Calu3 (cell line): ENCODE measurements at regions not wholly inside any gene's neighbourhood (a gene's known extent, or its start where the extent isn't known, plus 50 kb on each side); places are given as distances from the start of the nearest gene placed in this dataset.

ENCODE experiments used
- BruUV-seq: library from RNA; stranded (reverse); fragments of 400-500 nt; replicated peaks from 2 replicates; lab custom pipeline; 2021; lab: Mats Ljungman, UMichigan
- CTCF ChIA-PET: fragments of 300-600 bp; sonication (Branson Sonifier 250); formaldehyde crosslinking; loops from one replicate; lab custom pipeline; 2022; ENCODE audit warnings: antibody characterized with exemption; lab: Charles Lee
- DNase-seq: peaks from one replicate; pipeline ENCODE4 v3.0.0; 2022
- H3K27ac Mint-ChIP-seq: one replicate; pipeline ENCODE4 v1.8.0; 2022; ENCODE audit warnings: mixed read lengths; ENCODE audit not compliant: unreplicated experiment
- H3K27me3 Mint-ChIP-seq: one replicate; pipeline ENCODE4 v1.8.0; 2022; ENCODE audit warnings: mixed read lengths; ENCODE audit not compliant: unreplicated experiment
- H3K36me3 Mint-ChIP-seq: one replicate; pipeline ENCODE4 v1.8.0; 2022; ENCODE audit warnings: mild to moderate bottlenecking, moderate library complexity, mixed read lengths; ENCODE audit not compliant: insufficient read depth, unreplicated experiment
- H3K4me1 Mint-ChIP-seq: one replicate; pipeline ENCODE4 v1.8.0; 2022; ENCODE audit warnings: mild to moderate bottlenecking, low read depth, mixed read lengths; ENCODE audit not compliant: unreplicated experiment
- H3K4me3 Mint-ChIP-seq: one replicate; pipeline ENCODE4 v1.8.0; 2022; ENCODE audit warnings: mild to moderate bottlenecking, low read depth, moderate library complexity, mixed read lengths; ENCODE audit not compliant: unreplicated experiment
- H3K9me3 Mint-ChIP-seq: one replicate; pipeline ENCODE4 v1.8.0; 2022; ENCODE audit warnings: low read depth, mixed read lengths; ENCODE audit not compliant: unreplicated experiment
- CTCF ChIP-seq: fragments of 200-600 bp; IDR thresholded peaks from one replicate; pipeline ENCODE4 v1.8.0; 2022; ENCODE audit warnings: antibody characterized with exemption; ENCODE audit not compliant: unreplicated experiment
- intact Hi-C: fragments of 100-400 bp; cut with micrococcal nuclease; formaldehyde crosslinking; loops from one replicate; pipeline ENCODE4 v1.10.0; 2022; ENCODE audit not compliant: unreplicated experiment

GRCh38 chr11:27214713-27215112, 148.3 kb downstream of the CCDC34 start:
- TF ChIP-seq CTCF = no peak
- Mint-ChIP-seq H3K4me1 (peaks cover 64% of the 10 kb centered on the region), H3K4me3 (no peak overlapping the region), H3K27ac (no peak overlapping the region), H3K27me3 (no peaks in the 10 kb centered on the region), H3K9me3 (peaks cover 5% of the 10 kb centered on the region), H3K36me3 (no peaks in the 10 kb centered on the region)
- no peak for DNase-seq
- CTCF ChIA-PET = interaction anchor here (1.8 kb wide), 1 partner anchor 82 kb away, joined by 6 read pairs; no protein-coding TSS in a partner anchor
- intact Hi-C loops = no loop called here
- no TSS peak for BruUV-seq

GRCh38 chr11:27213232-27213660, 149.8 kb downstream of the CCDC34 start:
- no peaks in the 10 kb centered on the region for H3K27me3 Mint-ChIP-seq
- no TSS peak for BruUV-seq
- peak overlapping the region; percentile 74 for H3K27ac Mint-ChIP-seq
- peak overlapping the region; percentile 11 for H3K4me3 Mint-ChIP-seq
- no peak for TF ChIP-seq CTCF
- intact Hi-C loops = no loop called here
- CTCF ChIA-PET = interaction anchor here (0.8 to 1.8 kb wide), 3 partner anchors 12 to 485 kb away, joined by 3 to 6 read pairs (median 4); no protein-coding TSS in a partner anchor
- peaks cover 5% of the 10 kb centered on the region for H3K9me3 Mint-ChIP-seq
- H3K4me1 Mint-ChIP-seq = peaks cover 67% of the 10 kb centered on the region
- H3K36me3 Mint-ChIP-seq = no peaks in the 10 kb centered on the region
- peak; percentile 22 for DNase-seq

GRCh38 chr11:27212248-27212780, 150.7 kb downstream of the CCDC34 start:
- BruUV-seq = no TSS peak
- no peak for TF ChIP-seq CTCF
- CTCF ChIA-PET = no interaction called here
- H3K36me3 Mint-ChIP-seq = no peaks in the 10 kb centered on the region
- H3K4me1 Mint-ChIP-seq = peaks cover 76% of the 10 kb centered on the region
- peaks cover 9% of the 10 kb centered on the region for H3K9me3 Mint-ChIP-seq
- no peaks in the 10 kb centered on the region for H3K27me3 Mint-ChIP-seq
- peak overlapping the region; percentile 74 for H3K27ac Mint-ChIP-seq
- no peak for DNase-seq
- H3K4me3 Mint-ChIP-seq = no peak overlapping the region
- intact Hi-C loops = no loop called here

- CTCF ChIA-PET = no interaction called here
- intact Hi-C loops = no loop called here
- BruUV-seq = no TSS peak
- DNase-seq = no peak
- TF ChIP-seq CTCF = no peak
- H3K36me3 Mint-ChIP-seq = no peaks in the 10 kb centered on the region
- H3K4me1 Mint-ChIP-seq = peaks cover 80% of the 10 kb centered on the region
- peaks cover 9% of the 10 kb centered on the region for H3K9me3 Mint-ChIP-seq
- H3K27me3 Mint-ChIP-seq = no peaks in the 10 kb centered on the region
- peak overlapping the region; percentile 74 for H3K27ac Mint-ChIP-seq
- no peak overlapping the region for H3K4me3 Mint-ChIP-seq
These were observed 151.5 kb downstream of the CCDC34 start for GRCh38 chr11:27211370-27212127.
